Sciatic nerve (tissue), 2 donors: ENCODE measurements at regions not wholly inside any gene's neighbourhood (a gene's known extent, or its start where the extent isn't known, plus 50 kb on each side); places are given as distances from the start of the nearest gene placed in this dataset.

Experiments
- ATAC-seq: fragments of 200-7000 bp; cut with Tn5 transposase; one replicate; pipeline ENCODE4 v1.9.1; 2020; ENCODE audit warnings: mild to moderate bottlenecking, moderate library complexity
- DNase-seq: peaks from one replicate; pipeline ENCODE4 v3.0.0-alpha.2; 2020; ENCODE audit warnings: low spot score
- intact Hi-C: fragments of 100-400 bp; cut with DNase I; formaldehyde crosslinking; loops from one replicate; pipeline ENCODE4 v1.14.2; 2022
- donor health status: DM: no; HTN: no; CAD: no.
- donor health status: DM: no; HTN: no; CAD: no.

GRCh38 chr11:64490562-64491216 is 65.1 kb upstream of the SLC22A11 start:
- intact Hi-C loops: no loop called here
- DNase-seq: no peak
- ATAC-seq: no peak

GRCh38 chr11:64492561-64492960 is 63.2 kb upstream of the SLC22A11 start:
- intact Hi-C loops: no loop called here
- ATAC-seq (no peak), DNase-seq (no peak)

GRCh38 chr11:64498136-64498535 is 57.6 kb upstream of the SLC22A11 start:
- intact Hi-C loops: no loop called here
- DNase-seq (no peak), ATAC-seq (no peak)

GRCh38 chr11:64499261-64500004 is 56.3 kb upstream of the SLC22A11 start:
- DNase-seq (no peak), ATAC-seq (no peak)
- intact Hi-C loops: no loop called here

- DNase-seq (peak; percentile 75), ATAC-seq (peak; percentile 90)
- intact Hi-C loops: no loop called here
Observed at GRCh38 chr11:64500176-64501013, 55.3 kb upstream of the SLC22A11 start.

- no peak for DNase-seq
- no peak for ATAC-seq
- intact Hi-C loops: no loop called here
Observed at GRCh38 chr11:64501500-64502427, 54.0 kb upstream of the SLC22A11 start.

GRCh38 chr11:64502634-64503033 is 53.1 kb upstream of the SLC22A11 start:
- ATAC-seq (no peak), DNase-seq (no peak)

GRCh38 chr11:64503186-64503753 is 52.5 kb upstream of the SLC22A11 start:
- intact Hi-C loops: no loop called here
- DNase-seq (no peak), ATAC-seq (no peak)

More at GRCh38 chr11:64502634-64503033, 53.1 kb upstream of the SLC22A11 start:
- intact Hi-C loops: no loop called here

GRCh38 chr11:64504999-64505398 is 50.7 kb upstream of the SLC22A11 start:
- intact Hi-C loops: no loop called here
- ATAC-seq: no peak
- no peak for DNase-seq
